Hepatocyte (in vitro differentiated cells): ENCODE measurements at regions not wholly inside any gene's neighbourhood (a gene's known extent, or its start where the extent isn't known, plus 50 kb on each side); places are given as distances from the start of the nearest gene placed in this dataset.

Experiments used
- DNase-seq: peaks from one replicate; pipeline ENCODE4 v3.0.0-alpha.2; 2016; ENCODE audit warnings: low spot score
- H2AFZ ChIP-seq: fragments of 200-600 bp; sonication (generic); 2 replicates; pipeline ENCODE4 v1.6.0; 2016; ENCODE audit warnings: antibody characterized with exemption, mild to moderate bottlenecking
- H3K27ac ChIP-seq: fragments of 200-600 bp; sonication (generic); 2 replicates; pipeline ENCODE4 v1.5.1; 2016; ENCODE audit warnings: mild to moderate bottlenecking
- H3K27me3 ChIP-seq: fragments of 200-600 bp; sonication (generic); 2 replicates; pipeline ENCODE4 v1.6.1; 2016
- H3K36me3 ChIP-seq: fragments of 200-600 bp; sonication (generic); replicated peaks from 2 replicates; pipeline ENCODE4 v1.5.1; 2016; ENCODE audit warnings: low read depth; ENCODE audit not compliant: insufficient read depth
- H3K4me1 ChIP-seq: fragments of 200-600 bp; sonication (generic); 2 replicates; pipeline ENCODE4 v1.5.1; 2016; ENCODE audit warnings: mild to moderate bottlenecking, moderate library complexity; ENCODE audit not compliant: insufficient read depth
- H3K4me2 ChIP-seq: fragments of 200-600 bp; sonication (generic); 2 replicates; pipeline ENCODE4 v1.6.0; 2016
- H3K4me3 ChIP-seq: fragments of 200-600 bp; sonication (generic); 2 replicates; pipeline ENCODE4 v1.5.1; 2016; ENCODE audit warnings: mild to moderate bottlenecking
- H3K79me2 ChIP-seq: fragments of 200-600 bp; sonication (generic); 2 replicates; pipeline ENCODE4 v1.6.0; 2017; ENCODE audit warnings: mild to moderate bottlenecking
- H3K9me2 ChIP-seq: fragments of 200-600 bp; sonication (generic); replicated peaks from 2 replicates; pipeline ENCODE4 v1.6.0; 2017; ENCODE audit warnings: mild to moderate bottlenecking; ENCODE audit not compliant: insufficient read depth
- H3K9me3 ChIP-seq: fragments of 200-600 bp; sonication (generic); 2 replicates; pipeline ENCODE4 v1.5.1; 2016; ENCODE audit warnings: low read depth, mild to moderate bottlenecking
- H4K20me1 ChIP-seq: fragments of 200-600 bp; sonication (generic); 2 replicates; pipeline ENCODE4 v1.6.0; 2016; ENCODE audit warnings: mild to moderate bottlenecking; ENCODE audit not compliant: insufficient read depth, poor library complexity, severe bottlenecking
- EZH2 ChIP-seq: fragments of 200-600 bp; sonication (generic); IDR thresholded peaks from 2 replicates; pipeline ENCODE4 v1.6.1; 2016; ENCODE audit warnings: antibody characterized with exemption, mild to moderate bottlenecking, borderline replicate concordance
- EZH2phosphoT487 ChIP-seq: fragments of 200-600 bp; sonication (generic); IDR thresholded peaks from one replicate; pipeline ENCODE4 v1.6.1; 2018; ENCODE audit warnings: antibody characterized with exemption, mild to moderate bottlenecking, low read depth, moderate library complexity; ENCODE audit not compliant: unreplicated experiment, severe bottlenecking
- WGBS: methylation state at CpG from one replicate; pipeline ENCODE4 v1.1.6; 2016; ENCODE audit warnings: low lambda C conversion rate; ENCODE audit errors: missing lambda C conversion rate; 5-methylcytosine and 5-hydroxymethylcytosine counted together
- TF ChIP-seq, protein P1 (sequence below): fragments of 200-600 bp; sonication (generic); IDR thresholded peaks from 2 replicates; pipeline ENCODE4 v1.5.1; 2016; ENCODE audit warnings: antibody characterized with exemption, mild to moderate bottlenecking; ENCODE audit not compliant: poor library complexity

DNA sequence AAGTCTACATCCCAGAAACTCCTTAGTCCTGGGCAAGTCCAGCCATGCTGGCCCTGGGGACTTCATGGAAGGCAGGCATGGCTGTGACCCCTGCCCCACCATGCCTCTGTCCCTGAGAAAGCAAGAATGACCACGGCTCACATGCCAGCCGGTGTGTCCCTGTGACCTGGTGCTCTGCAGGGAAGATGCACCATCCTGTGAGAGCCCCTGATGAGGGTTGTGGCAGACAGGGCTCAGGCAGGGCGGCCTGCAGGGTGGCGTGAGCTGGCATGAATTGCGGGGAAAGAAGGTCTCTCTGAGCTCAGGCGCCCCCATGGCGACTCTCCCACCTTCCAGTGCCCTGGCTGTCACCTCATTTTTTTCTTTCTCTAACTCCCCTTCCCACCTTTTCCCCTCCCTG is 260.3 kb downstream of the RBFOX3 start:
- Histone ChIP-seq H4K20me1 (no peaks in the 10 kb centered on the region), H3K27ac (no peak overlapping the region), H3K4me2 (no peak overlapping the region), H3K9me2 (no peaks in the 10 kb centered on the region), H3K79me2 (no peaks in the 10 kb centered on the region), H3K4me1 (no peaks in the 10 kb centered on the region), H3K36me3 (no peaks in the 10 kb centered on the region), H3K27me3 (peaks cover 30% of the 10 kb centered on the region), H3K4me3 (no peak overlapping the region), H3K9me3 (no peaks in the 10 kb centered on the region), H2AFZ (no peak overlapping the region)
- WGBS = 87% methylated on average over 7 of the region's 7 CpGs
- TF ChIP-seq, protein P1, sequence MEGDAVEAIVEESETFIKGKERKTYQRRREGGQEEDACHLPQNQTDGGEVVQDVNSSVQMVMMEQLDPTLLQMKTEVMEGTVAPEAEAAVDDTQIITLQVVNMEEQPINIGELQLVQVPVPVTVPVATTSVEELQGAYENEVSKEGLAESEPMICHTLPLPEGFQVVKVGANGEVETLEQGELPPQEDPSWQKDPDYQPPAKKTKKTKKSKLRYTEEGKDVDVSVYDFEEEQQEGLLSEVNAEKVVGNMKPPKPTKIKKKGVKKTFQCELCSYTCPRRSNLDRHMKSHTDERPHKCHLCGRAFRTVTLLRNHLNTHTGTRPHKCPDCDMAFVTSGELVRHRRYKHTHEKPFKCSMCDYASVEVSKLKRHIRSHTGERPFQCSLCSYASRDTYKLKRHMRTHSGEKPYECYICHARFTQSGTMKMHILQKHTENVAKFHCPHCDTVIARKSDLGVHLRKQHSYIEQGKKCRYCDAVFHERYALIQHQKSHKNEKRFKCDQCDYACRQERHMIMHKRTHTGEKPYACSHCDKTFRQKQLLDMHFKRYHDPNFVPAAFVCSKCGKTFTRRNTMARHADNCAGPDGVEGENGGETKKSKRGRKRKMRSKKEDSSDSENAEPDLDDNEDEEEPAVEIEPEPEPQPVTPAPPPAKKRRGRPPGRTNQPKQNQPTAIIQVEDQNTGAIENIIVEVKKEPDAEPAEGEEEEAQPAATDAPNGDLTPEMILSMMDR = no peak
- TF ChIP-seq EZH2phosphoT487 (no peak), EZH2 (no peak)
- no peak for DNase-seq

DNA sequence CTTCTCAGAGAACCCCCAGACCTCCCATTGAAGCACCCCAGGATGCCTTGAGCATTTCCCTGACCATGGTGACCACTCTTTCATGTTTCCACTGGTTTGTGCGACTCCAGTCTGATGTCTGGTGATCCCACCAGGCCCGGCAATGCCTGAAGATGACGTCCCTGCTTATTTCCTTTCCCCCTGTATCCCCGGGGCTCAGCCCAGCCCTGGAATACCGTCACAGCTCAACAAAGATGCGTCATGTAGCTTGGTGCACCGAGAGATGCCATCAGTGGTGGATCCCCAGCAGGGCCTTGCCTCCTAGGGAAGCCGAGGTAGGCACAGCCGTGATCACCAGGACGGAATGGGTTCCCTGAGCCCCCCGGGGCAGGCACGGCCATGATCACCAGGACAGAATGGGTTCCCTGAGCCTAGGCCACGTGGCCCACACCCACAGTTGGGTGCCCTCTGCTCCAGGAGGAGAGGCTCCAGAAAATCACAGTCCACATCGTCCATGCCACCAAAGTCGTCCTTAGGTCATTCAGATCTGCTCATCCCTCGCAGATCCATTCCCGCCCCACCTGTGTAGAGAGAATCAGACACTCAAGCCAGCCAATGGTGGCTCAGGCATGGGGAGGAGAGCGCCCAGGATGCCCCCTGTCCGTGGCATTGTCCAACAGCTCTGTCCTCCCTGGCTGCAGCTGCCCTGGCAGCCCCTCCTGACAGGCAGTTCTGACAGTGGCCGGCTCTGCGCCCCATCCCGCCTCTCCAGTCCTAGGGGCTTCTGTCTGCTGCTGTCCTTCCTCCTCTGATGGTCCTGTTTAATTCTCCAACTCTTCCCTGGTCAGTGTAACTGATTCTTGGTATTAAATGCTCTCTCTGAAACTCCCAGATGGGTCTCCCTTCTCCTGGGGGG is 261.1 kb downstream of the RBFOX3 start:
- H3K27ac ChIP-seq = no peak overlapping the region
- no peaks in the 10 kb centered on the region for H3K4me1 ChIP-seq
- H3K4me3 ChIP-seq = no peak overlapping the region
- H3K9me2 ChIP-seq = no peaks in the 10 kb centered on the region
- H4K20me1 ChIP-seq = no peaks in the 10 kb centered on the region
- no peak overlapping the region for H2AFZ ChIP-seq
- no peaks in the 10 kb centered on the region for H3K9me3 ChIP-seq
- no peak for DNase-seq
- TF ChIP-seq EZH2 (no peak), EZH2phosphoT487 (no peak)
- TF ChIP-seq, protein P1 = no peak
- H3K4me2 ChIP-seq = no peak overlapping the region
- no peaks in the 10 kb centered on the region for H3K36me3 ChIP-seq
- peaks cover 23% of the 10 kb centered on the region for H3K27me3 ChIP-seq
- 82% methylated on average over 22 of the region's 22 CpGs for WGBS
- no peaks in the 10 kb centered on the region for H3K79me2 ChIP-seq

DNA sequence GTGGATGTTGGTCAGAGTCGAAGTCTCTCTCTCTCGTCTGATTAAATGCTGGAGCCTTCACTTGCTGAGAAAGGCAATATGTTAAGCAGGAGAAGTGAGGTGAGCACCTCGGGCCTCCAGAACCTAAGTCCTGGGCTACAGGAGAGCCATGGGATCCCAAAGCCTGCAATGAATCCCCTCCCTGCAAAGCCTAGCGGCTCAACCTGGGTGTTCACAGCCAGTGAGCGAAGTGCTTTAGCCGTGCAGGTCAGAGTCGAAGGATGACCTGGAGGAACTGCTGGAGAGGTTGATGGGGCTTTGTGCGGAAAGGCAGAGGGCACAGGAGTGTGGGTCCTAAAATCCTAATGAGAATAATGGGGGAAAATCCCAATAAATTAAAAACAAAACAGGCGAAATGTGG is 267.8 kb downstream of the ENGASE start:
- WGBS = 79% methylated on average over 9 of the region's 9 CpGs
- no peaks in the 10 kb centered on the region for H3K9me3 ChIP-seq
- no peak for TF ChIP-seq EZH2
- TF ChIP-seq EZH2phosphoT487 = no peak
- TF ChIP-seq, protein P1 = no peak
- no peak for DNase-seq
- H4K20me1 ChIP-seq = no peaks in the 10 kb centered on the region
- no peaks in the 10 kb centered on the region for H3K4me1 ChIP-seq
- H3K4me3 ChIP-seq = no peak overlapping the region
- H3K27ac ChIP-seq = no peak overlapping the region
- H3K27me3 ChIP-seq = peaks cover 26% of the 10 kb centered on the region
- no peaks in the 10 kb centered on the region for H3K79me2 ChIP-seq
- no peak overlapping the region for H2AFZ ChIP-seq
- H3K4me2 ChIP-seq = no peak overlapping the region
- no peaks in the 10 kb centered on the region for H3K9me2 ChIP-seq
- no peaks in the 10 kb centered on the region for H3K36me3 ChIP-seq
